Transverse colon (tissue), 4 donors: ENCODE measurements at regions not wholly inside any gene's neighbourhood (a gene's known extent, or its start where the extent isn't known, plus 50 kb on each side); places are given as distances from the start of the nearest gene placed in this dataset.

Source experiments
- CTCF ChIP-seq, 5 experiments: fragments of 200-600 bp in 3 of 5; fragments of 450-650 bp in 2 of 5; sonication (generic) in 3 of 5; IDR thresholded peaks; 1 replicate in 2 of 5; 2 replicates in 3 of 5; pipeline ENCODE4 v1.5.1; 2016 to 2017; ENCODE audit warnings: antibody characterized with exemption in 5 of 5, inconsistent platforms in 3 of 5, mild to moderate bottlenecking in 2 of 5, moderate library complexity in 1 of 5
- EP300 ChIP-seq: sonication (generic); formaldehyde crosslinking; IDR thresholded peaks from one replicate; pipeline ENCODE4 v1.6.1; 2017; ENCODE audit warnings: antibody characterized with exemption, low read depth
- POLR2A ChIP-seq: fragments of 450-650 bp; IDR thresholded peaks from one replicate; pipeline ENCODE4 v1.6.1; 2016; ENCODE audit warnings: antibody characterized with exemption, mild to moderate bottlenecking, moderate library complexity
- POLR2AphosphoS5 ChIP-seq, 3 donors: sonication (generic); formaldehyde crosslinking; IDR thresholded peaks; one replicate each; pipeline ENCODE4 v1.6.1; 2016; ENCODE audit warnings: antibody characterized with exemption in 3 of 3

- no peak for TF ChIP-seq CTCF (IDR thresholded peaks at IDR 0.05)
- TF ChIP-seq POLR2A: no peak
- no peak for TF ChIP-seq POLR2AphosphoS5 (IDR thresholded peaks at IDR 0.05)
- TF ChIP-seq EP300: no peak
Measured at GRCh38 chr17:54418467-54418866, 482.2 kb upstream of the TOM1L1 start.
